Stomach (tissue), 4 donors: ENCODE measurements at regions not wholly inside any gene's neighbourhood (a gene's known extent, or its start where the extent isn't known, plus 50 kb on each side); places are given as distances from the start of the nearest gene placed in this dataset.

Experiments
- EP300 ChIP-seq: sonication (generic); formaldehyde crosslinking; IDR thresholded peaks from one replicate; pipeline ENCODE4 v1.6.1; 2017; ENCODE audit warnings: antibody characterized with exemption
- POLR2A ChIP-seq, 4 donors: fragments of 450-650 bp; IDR thresholded peaks; one replicate each; pipeline ENCODE4 v1.6.1; 2016; ENCODE audit warnings: antibody characterized with exemption in 4 of 4, control low read depth in 2 of 4, mild to moderate bottlenecking in 1 of 4, moderate library complexity in 1 of 4
- TF ChIP-seq, protein P1 (sequence below), 7 experiments: fragments of 450-650 bp in 4 of 7; fragments of 200-600 bp in 3 of 7; sonication (generic) in 3 of 7; IDR thresholded peaks; one replicate each; pipeline ENCODE4 v1.5.1; 2016 to 2019; ENCODE audit warnings: antibody characterized with exemption in 7 of 7, control low read depth in 2 of 7, mild to moderate bottlenecking in 1 of 7

DNA sequence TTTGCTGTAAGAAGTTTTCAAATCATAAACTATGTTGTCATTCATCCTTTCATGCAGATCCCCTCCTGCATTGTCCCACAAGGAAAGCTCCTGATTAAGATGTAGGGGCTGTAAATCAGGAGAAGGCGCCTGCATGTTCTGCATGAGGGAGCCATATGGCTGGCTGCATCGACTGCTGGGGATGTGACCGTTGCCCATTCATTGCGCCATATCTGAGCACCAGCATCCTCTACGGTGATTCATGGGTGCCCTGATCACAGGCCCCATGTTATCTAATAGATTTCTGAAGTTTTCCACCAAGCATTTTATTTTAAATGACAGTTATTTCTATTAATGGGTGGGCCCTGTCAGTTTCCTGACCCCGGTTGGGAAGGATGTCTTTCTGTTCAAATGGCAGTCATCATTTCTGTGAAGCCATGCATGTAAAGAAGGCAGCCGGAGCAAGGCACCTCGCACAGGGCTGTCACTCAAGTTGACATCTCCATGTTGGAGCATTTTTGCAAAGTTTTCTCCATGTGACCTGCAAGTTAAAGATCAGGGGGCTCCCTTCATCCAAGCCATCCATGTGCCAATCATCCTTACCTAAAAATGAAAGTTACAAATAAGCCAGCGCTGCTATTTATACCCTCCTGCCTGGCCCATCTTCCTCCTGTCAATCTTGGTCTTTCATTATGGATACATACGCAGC is 128.8 kb downstream of the TEX36 start:
- TF ChIP-seq EP300 = no peak
- TF ChIP-seq, protein P1, sequence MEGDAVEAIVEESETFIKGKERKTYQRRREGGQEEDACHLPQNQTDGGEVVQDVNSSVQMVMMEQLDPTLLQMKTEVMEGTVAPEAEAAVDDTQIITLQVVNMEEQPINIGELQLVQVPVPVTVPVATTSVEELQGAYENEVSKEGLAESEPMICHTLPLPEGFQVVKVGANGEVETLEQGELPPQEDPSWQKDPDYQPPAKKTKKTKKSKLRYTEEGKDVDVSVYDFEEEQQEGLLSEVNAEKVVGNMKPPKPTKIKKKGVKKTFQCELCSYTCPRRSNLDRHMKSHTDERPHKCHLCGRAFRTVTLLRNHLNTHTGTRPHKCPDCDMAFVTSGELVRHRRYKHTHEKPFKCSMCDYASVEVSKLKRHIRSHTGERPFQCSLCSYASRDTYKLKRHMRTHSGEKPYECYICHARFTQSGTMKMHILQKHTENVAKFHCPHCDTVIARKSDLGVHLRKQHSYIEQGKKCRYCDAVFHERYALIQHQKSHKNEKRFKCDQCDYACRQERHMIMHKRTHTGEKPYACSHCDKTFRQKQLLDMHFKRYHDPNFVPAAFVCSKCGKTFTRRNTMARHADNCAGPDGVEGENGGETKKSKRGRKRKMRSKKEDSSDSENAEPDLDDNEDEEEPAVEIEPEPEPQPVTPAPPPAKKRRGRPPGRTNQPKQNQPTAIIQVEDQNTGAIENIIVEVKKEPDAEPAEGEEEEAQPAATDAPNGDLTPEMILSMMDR (IDR thresholded peaks at IDR 0.05) = no peak
- no peak for TF ChIP-seq POLR2A (IDR thresholded peaks at IDR 0.05)
